ENCODE measurements at regions not wholly inside any gene's neighbourhood (a gene's known extent, or its start where the extent isn't known, plus 50 kb on each side); places are given as distances from the start of the nearest gene placed in this dataset.

- no peak for ATAC-seq
- intact Hi-C loops (cut with DNase I, micrococcal nuclease) = no loop called here
- DNase-seq = no peak
Observed at GRCh38 chr2:104078431-104079157, 775.3 kb upstream of the POU3F3 start.

GRCh38 chr2:104088745-104089144 is 765.2 kb upstream of the POU3F3 start:
- no peak for DNase-seq
- intact Hi-C loops (cut with DNase I, micrococcal nuclease) = no loop called here

GRCh38 chr2:104090407-104090806 is 763.5 kb upstream of the POU3F3 start:
- DNase-seq (no peak), ATAC-seq (no peak)
- intact Hi-C loops (cut with DNase I, micrococcal nuclease) = no loop called here

More at GRCh38 chr2:104088745-104089144, 765.2 kb upstream of the POU3F3 start:
- no peak for ATAC-seq

GRCh38 chr2:104091894-104092293 is 762.0 kb upstream of the POU3F3 start:
- ATAC-seq = no peak
- no peak for DNase-seq
- intact Hi-C loops (cut with DNase I, micrococcal nuclease) = no loop called here

- intact Hi-C loops (cut with DNase I, micrococcal nuclease) = no loop called here
- DNase-seq (no peak), ATAC-seq (no peak)
Observed at GRCh38 chr2:104092886-104093285, 761.0 kb upstream of the POU3F3 start.

- ATAC-seq (no peak), DNase-seq (no peak)
- intact Hi-C loops (cut with DNase I, micrococcal nuclease) = no loop called here
Observed at GRCh38 chr2:104102615-104103014, 751.3 kb upstream of the POU3F3 start.

- ATAC-seq = no peak
- intact Hi-C loops (cut with DNase I, micrococcal nuclease) = no loop called here
- no peak for DNase-seq
Observed at GRCh38 chr2:104109356-104109755, 744.6 kb upstream of the POU3F3 start.

- no peak for DNase-seq
- intact Hi-C loops (cut with DNase I, micrococcal nuclease) = no loop called here
- no peak for ATAC-seq
Observed at GRCh38 chr2:104118889-104119288, 735.0 kb upstream of the POU3F3 start.

- ATAC-seq (no peak), DNase-seq (no peak)
- intact Hi-C loops (cut with DNase I, micrococcal nuclease) = no loop called here
Observed at GRCh38 chr2:104120171-104120570, 733.7 kb upstream of the POU3F3 start.

- intact Hi-C loops (cut with DNase I, micrococcal nuclease) = no loop called here
- DNase-seq (no peak), ATAC-seq (no peak)
Observed at GRCh38 chr2:104125096-104125495, 728.8 kb upstream of the POU3F3 start.

- ATAC-seq (no peak), DNase-seq (no peak)
- intact Hi-C loops (cut with DNase I, micrococcal nuclease) = no loop called here
Observed at GRCh38 chr2:104127049-104127770, 726.7 kb upstream of the POU3F3 start.

- intact Hi-C loops (cut with DNase I, micrococcal nuclease) = no loop called here
- ATAC-seq = no peak
- no peak for DNase-seq
Observed at GRCh38 chr2:104140361-104140760, 713.6 kb upstream of the POU3F3 start.

GRCh38 chr2:104158191-104158590 is 695.7 kb upstream of the POU3F3 start:
- intact Hi-C loops (cut with DNase I, micrococcal nuclease) = no loop called here
- DNase-seq (no peak), ATAC-seq (no peak)

- intact Hi-C loops (cut with DNase I, micrococcal nuclease) = no loop called here
- ATAC-seq (no peak), DNase-seq (no peak)
Observed at GRCh38 chr2:104163611-104164130, 690.2 kb upstream of the POU3F3 start.

- DNase-seq (no peak), ATAC-seq (no peak)
- intact Hi-C loops (cut with DNase I, micrococcal nuclease) = no loop called here
Observed at GRCh38 chr2:104164721-104165252, 689.1 kb upstream of the POU3F3 start.

- ATAC-seq (no peak), DNase-seq (no peak)
- intact Hi-C loops (cut with DNase I, micrococcal nuclease) = no loop called here
Observed at GRCh38 chr2:104177179-104177578, 676.7 kb upstream of the POU3F3 start.

- intact Hi-C loops (cut with DNase I, micrococcal nuclease) = no loop called here
- ATAC-seq (no peak), DNase-seq (no peak)
Observed at GRCh38 chr2:104179644-104180043, 674.3 kb upstream of the POU3F3 start.

GRCh38 chr2:104200533-104201168 is 653.3 kb upstream of the POU3F3 start:
- intact Hi-C loops (cut with DNase I, micrococcal nuclease) = no loop called here
- DNase-seq (no peak), ATAC-seq (no peak)

GRCh38 chr2:104213758-104214157 is 640.2 kb upstream of the POU3F3 start:
- DNase-seq = no peak
- ATAC-seq = no peak
- intact Hi-C loops (cut with DNase I, micrococcal nuclease) = no loop called here
